ENCODE measurements at regions not wholly inside any gene's neighbourhood (a gene's known extent, or its start where the extent isn't known, plus 50 kb on each side); places are given as distances from the start of the nearest gene placed in this dataset.

DNA sequence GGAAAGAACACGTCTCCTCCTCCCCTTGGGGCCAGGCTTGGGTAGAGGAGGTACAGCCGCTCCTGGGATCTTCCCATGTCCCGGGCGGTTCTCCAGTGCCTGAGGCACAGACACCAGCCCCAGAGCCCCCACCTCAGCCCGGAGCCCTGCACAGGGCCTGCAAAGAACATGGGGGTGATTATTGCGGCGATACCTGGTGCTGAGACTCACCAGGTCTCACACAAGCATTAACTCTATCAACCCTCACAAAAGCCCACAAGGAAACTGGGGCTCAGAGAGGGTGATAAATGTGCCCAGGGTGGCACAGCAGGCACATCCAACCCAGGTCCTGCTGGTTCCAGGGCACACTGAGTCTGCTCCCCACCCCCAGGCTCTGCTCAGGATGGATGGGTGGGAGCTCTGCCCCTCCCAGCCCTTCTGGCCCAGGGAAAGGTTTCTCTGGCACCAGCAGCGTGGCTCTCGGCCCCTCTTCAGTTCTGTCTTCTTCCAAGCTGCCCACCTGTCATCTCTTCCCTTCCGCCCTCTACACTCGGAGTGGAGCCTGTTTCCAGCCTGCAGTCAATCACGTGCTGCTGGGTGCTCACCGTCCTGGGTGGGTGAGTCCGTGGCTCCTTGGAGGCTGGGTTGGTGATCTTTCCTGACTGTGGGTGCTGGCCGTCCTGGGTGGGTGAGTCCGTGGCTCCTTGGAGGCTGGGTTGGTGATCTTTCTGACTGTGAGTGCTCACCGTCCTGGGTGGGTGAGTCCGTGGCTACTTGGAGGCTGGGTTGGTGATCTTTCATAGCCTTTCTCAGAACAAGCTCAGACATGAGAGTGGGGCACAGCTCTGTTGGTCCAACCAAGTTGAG is 53.6 kb upstream of the AJAP1 start:
- H3K4me3 ChIP-seq = no peak overlapping the region
- 61% methylated on average over 3 of the region's 18 CpGs for WGBS (ENCODE audit: insufficient coverage, low coverage, low lambda C conversion rate, missing lambda C conversion rate)
- no peak overlapping the region for H3K27ac ChIP-seq
- no peaks in the 10 kb centered on the region for H3K9me3 ChIP-seq
- H3K4me1 ChIP-seq = no peaks in the 10 kb centered on the region
- TF ChIP-seq, protein P1, sequence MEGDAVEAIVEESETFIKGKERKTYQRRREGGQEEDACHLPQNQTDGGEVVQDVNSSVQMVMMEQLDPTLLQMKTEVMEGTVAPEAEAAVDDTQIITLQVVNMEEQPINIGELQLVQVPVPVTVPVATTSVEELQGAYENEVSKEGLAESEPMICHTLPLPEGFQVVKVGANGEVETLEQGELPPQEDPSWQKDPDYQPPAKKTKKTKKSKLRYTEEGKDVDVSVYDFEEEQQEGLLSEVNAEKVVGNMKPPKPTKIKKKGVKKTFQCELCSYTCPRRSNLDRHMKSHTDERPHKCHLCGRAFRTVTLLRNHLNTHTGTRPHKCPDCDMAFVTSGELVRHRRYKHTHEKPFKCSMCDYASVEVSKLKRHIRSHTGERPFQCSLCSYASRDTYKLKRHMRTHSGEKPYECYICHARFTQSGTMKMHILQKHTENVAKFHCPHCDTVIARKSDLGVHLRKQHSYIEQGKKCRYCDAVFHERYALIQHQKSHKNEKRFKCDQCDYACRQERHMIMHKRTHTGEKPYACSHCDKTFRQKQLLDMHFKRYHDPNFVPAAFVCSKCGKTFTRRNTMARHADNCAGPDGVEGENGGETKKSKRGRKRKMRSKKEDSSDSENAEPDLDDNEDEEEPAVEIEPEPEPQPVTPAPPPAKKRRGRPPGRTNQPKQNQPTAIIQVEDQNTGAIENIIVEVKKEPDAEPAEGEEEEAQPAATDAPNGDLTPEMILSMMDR (IDR thresholded peaks at IDR 0.05) = no peak
- no peak for TF ChIP-seq POLR2A (IDR thresholded peaks at IDR 0.05)
- ATAC-seq (no peak), DNase-seq (no peak)
- intact Hi-C loops (cut with DNase I) = no loop called here
- H3K27me3 ChIP-seq = no peaks in the 10 kb centered on the region
- no peaks in the 10 kb centered on the region for H3K36me3 ChIP-seq

DNA sequence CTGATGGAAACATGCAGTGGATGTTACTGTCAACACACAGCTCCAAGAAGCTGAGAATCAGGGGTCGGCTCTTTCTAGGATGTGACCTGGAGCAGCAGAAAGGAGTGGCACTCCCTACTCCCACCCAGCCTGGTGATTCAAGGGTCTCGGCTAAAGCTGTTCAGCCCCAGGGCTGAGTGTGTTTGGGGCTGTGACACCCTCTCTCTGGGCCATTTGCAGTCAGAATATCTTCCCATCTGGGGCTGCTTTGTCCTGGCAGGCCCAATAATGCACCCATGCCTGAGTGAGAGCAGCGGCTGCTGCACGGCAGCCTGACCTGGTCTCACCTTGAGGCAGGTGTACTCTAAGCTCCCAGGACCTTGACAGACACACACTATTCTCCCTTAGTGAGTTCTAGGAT is 52.5 kb upstream of the AJAP1 start:
- 63% methylated on average over 4 of the region's 4 CpGs for WGBS (ENCODE audit: insufficient coverage, low coverage, low lambda C conversion rate, missing lambda C conversion rate)
- no peak for TF ChIP-seq POLR2A (IDR thresholded peaks at IDR 0.05)
- TF ChIP-seq, protein P1 (IDR thresholded peaks at IDR 0.05) = no peak
- intact Hi-C loops (cut with DNase I) = no loop called here
- ATAC-seq = no peak
- H3K4me3 ChIP-seq = no peak overlapping the region
- H3K27ac ChIP-seq = no peak overlapping the region
- DNase-seq = no peak
- H3K9me3 ChIP-seq = no peaks in the 10 kb centered on the region
- no peaks in the 10 kb centered on the region for H3K27me3 ChIP-seq
- H3K4me1 ChIP-seq = no peaks in the 10 kb centered on the region
- H3K36me3 ChIP-seq = no peaks in the 10 kb centered on the region

DNA sequence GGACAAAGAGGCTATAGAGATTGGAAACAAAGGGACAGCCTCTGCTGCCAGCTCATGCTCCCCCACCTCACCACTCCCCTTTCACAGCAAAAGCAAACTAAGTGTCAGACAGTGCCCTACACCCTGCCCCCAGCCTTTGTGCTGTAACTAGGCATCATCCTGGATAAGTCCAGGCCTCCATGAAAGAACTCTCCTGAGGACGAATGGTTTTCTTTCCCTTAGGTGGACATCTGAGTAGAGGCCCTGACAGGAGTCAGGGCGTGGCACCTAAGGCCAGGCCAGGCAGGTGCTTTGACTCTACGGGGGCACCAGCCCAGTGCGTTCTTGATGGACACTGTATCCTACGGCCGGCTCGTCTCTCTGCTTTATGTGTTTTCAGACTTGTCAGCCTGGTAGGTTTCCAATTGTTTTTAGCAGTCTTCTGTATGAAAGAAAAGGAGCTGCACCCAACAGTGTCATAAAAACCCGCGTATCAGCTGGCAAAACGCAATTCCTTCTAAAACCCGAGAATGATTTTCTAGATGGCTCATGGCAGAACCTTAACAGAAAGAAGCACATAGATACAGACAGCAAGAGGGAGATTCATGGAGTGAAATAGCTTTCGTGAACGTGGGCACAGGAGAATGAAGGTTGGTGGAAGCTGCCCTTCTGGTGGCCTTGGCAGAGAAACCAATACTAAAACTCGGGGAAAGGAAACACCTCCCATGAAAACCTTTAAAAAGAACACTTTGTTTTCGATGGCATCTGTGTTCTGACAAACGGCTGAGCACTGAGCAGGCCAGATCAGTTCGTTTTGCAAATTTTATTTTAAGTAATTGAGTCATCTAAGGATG is 51.7 kb upstream of the AJAP1 start:
- H3K27ac ChIP-seq = no peak overlapping the region
- intact Hi-C loops (cut with DNase I) = no loop called here
- H3K36me3 ChIP-seq = no peaks in the 10 kb centered on the region
- no peaks in the 10 kb centered on the region for H3K9me3 ChIP-seq
- H3K4me1 ChIP-seq = no peaks in the 10 kb centered on the region
- no peak for DNase-seq
- no peak overlapping the region for H3K4me3 ChIP-seq
- 57% methylated on average over 15 of the region's 17 CpGs for WGBS (ENCODE audit: insufficient coverage, low coverage, low lambda C conversion rate, missing lambda C conversion rate)
- H3K27me3 ChIP-seq = no peaks in the 10 kb centered on the region
- no peak for TF ChIP-seq POLR2A (IDR thresholded peaks at IDR 0.05)
- TF ChIP-seq, protein P1 (IDR thresholded peaks at IDR 0.05) = no peak
- ATAC-seq = no peak

DNA sequence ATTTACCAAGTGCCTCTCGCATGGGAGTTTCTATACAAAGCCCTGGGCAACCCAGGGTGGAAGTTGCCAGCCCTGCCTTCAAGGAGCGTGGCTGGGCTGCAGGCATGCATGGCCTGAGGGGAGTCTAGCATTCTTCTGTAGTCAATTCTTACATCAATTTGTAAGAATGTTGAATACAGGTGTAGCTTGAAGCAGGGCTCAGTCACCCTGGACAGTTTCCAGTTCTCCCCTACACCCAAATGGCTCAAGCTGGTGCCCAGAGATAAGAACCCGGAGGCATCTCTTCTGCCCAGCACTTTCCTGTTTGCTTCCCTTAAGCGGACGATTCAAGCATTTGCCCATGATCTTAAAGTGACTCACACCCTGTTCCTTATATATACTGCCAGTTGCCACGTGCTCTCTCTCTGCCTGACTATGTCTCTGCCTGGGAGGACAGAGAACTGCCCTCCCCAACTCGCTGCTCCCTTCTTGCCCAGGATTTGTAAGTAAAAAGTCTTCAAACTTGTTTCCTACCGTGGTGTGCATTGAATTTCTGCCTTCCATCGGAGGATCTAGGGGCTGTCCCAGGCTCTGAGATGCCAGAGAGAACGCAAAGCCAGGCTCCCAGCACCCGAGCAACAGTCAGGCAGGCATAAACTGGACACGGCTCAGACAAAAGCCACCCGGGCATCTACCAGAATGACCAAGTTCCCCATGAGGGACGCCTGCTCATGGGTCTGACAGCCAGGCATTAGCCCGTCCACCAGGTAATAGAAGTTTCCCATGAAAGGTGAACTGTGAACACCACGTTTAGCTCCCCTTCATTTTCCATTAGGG is 50.9 kb upstream of the AJAP1 start:
- intact Hi-C loops (cut with DNase I) = no loop called here
- 27% methylated on average over 13 of the region's 16 CpGs for WGBS (ENCODE audit: insufficient coverage, low coverage, low lambda C conversion rate, missing lambda C conversion rate)
- no peak for DNase-seq
- H3K4me1 ChIP-seq = no peaks in the 10 kb centered on the region
- no peaks in the 10 kb centered on the region for H3K27me3 ChIP-seq
- H3K4me3 ChIP-seq = no peak overlapping the region
- no peak overlapping the region for H3K27ac ChIP-seq
- H3K36me3 ChIP-seq = no peaks in the 10 kb centered on the region
- ATAC-seq = peak in 1 of 4 donors; percentile 28
- no peak for TF ChIP-seq POLR2A (IDR thresholded peaks at IDR 0.05)
- TF ChIP-seq, protein P1 (IDR thresholded peaks at IDR 0.05) = no peak
- no peaks in the 10 kb centered on the region for H3K9me3 ChIP-seq

Data from right lobe of liver (tissue), 6 donors.